Endothelial cell of umbilical vein (primary cell): ENCODE measurements at regions not wholly inside any gene's neighbourhood (a gene's known extent, or its start where the extent isn't known, plus 50 kb on each side); places are given as distances from the start of the nearest gene placed in this dataset.
"Not testable (repeated sequence)": the region's sequence is repeated elsewhere in the genome, so short reads cannot be mapped to it uniquely, and the experiment has no call there.

ENCODE experiments used
- BruUV-seq: library from RNA; stranded (reverse); fragments of 400-500 nt; replicated peaks from 2 replicates; lab custom pipeline; 2021; lab: Mats Ljungman, UMichigan
- CTCF ChIA-PET: fragments of 300-600, 350-600 bp; sonication (Branson Sonifier 250); formaldehyde crosslinking; loops from one replicate; lab custom pipeline; 2021; ENCODE audit warnings: antibody characterized with exemption, inconsistent platforms; lab: Charles Lee
- POLR2A ChIA-PET: fragments of 300-600, 350-600 bp; sonication (Branson Sonifier 250); formaldehyde crosslinking; loops from one replicate; lab custom pipeline; 2021; ENCODE audit warnings: antibody characterized with exemption, inconsistent platforms; lab: Charles Lee
- DNase-seq: peaks from one replicate; pipeline ENCODE4 v3.0.0-alpha.2; 2011; ENCODE audit warnings: low read depth, low spot score
- FAIRE-seq: peaks from 2 replicates; lab custom pipeline; 2011; peaks lifted over from hg19 to GRCh38; lab: Jason Lieb, UNC
- H2AFZ ChIP-seq: 2 replicates; pipeline ENCODE4 v1.6.0; 2012; ENCODE audit warnings: low read depth, low read length, control low read depth, inconsistent platforms
- H3K27ac ChIP-seq: 2 replicates; pipeline ENCODE4 v1.5.1; 2011; ENCODE audit warnings: low read depth, mild to moderate bottlenecking, control low read depth, low read length, moderate library complexity; ENCODE audit not compliant: insufficient read depth
- H3K27me3 ChIP-seq, 2 experiments: 2 replicates each; pipeline versions ENCODE4 v1.6.0 to v1.6.1; 2011; ENCODE audit warnings: low read length in 2 of 2, mixed read lengths in 1 of 2; ENCODE audit not compliant: control insufficient read depth in 2 of 2, insufficient read depth in 2 of 2
- H3K36me3 ChIP-seq, 2 experiments: 2 replicates in 1 of 2; 3 replicates in 1 of 2; pipeline ENCODE4 v1.5.1; 2011; ENCODE audit warnings: low read length in 2 of 2, mild to moderate bottlenecking in 1 of 2, moderate library complexity in 1 of 2; ENCODE audit not compliant: control insufficient read depth in 2 of 2, insufficient read depth in 2 of 2; ENCODE audit errors: extremely low read depth in 1 of 2
- H3K4me1 ChIP-seq: 3 replicates; pipeline ENCODE4 v1.5.1; 2011; ENCODE audit warnings: mild to moderate bottlenecking, low read length; ENCODE audit not compliant: control insufficient read depth, insufficient read depth; ENCODE audit errors: extremely low read depth
- H3K4me2 ChIP-seq: 2 replicates; pipeline ENCODE4 v1.6.1; 2011; ENCODE audit warnings: low read length, control low read depth, mixed read lengths; ENCODE audit not compliant: insufficient read depth
- H3K4me3 ChIP-seq, 3 experiments: fragments of 200-600 bp in 1 of 3; sonication (generic), shearing (Covaris generic) in 1 of 3; replicated peaks in 1 of 3; 2 replicates each; pipeline ENCODE4 v1.5.1; 2011 to 2016; ENCODE audit warnings: control low read depth in 3 of 3, low read length in 3 of 3, mild to moderate bottlenecking in 2 of 3, inconsistent platforms in 1 of 3, low read depth in 1 of 3, moderate library complexity in 1 of 3; ENCODE audit not compliant: insufficient read depth in 1 of 3
- H3K79me2 ChIP-seq: 2 replicates; pipeline ENCODE4 v1.6.0; 2012; ENCODE audit warnings: low read length, inconsistent platforms; ENCODE audit not compliant: control insufficient read depth, insufficient read depth
- H3K9ac ChIP-seq: replicated peaks from 2 replicates; pipeline ENCODE3; 2011; ENCODE audit warnings: low read length, control low read depth; ENCODE audit not compliant: insufficient read depth; ENCODE audit errors: extremely low read depth
- H3K9me1 ChIP-seq: replicated peaks from 3 replicates; pipeline ENCODE4 v1.6.0; 2011; ENCODE audit warnings: mild to moderate bottlenecking, low read length; ENCODE audit not compliant: control insufficient read depth, insufficient read depth; ENCODE audit errors: extremely low read depth
- H3K9me3 ChIP-seq: replicated peaks from 2 replicates; pipeline ENCODE4 v1.5.1; 2012; ENCODE audit warnings: low read length, inconsistent platforms; ENCODE audit not compliant: control insufficient read depth, insufficient read depth
- H4K20me1 ChIP-seq: replicated peaks from 2 replicates; pipeline ENCODE3; 2011; ENCODE audit warnings: mild to moderate bottlenecking, low read length; ENCODE audit not compliant: control insufficient read depth, insufficient read depth; ENCODE audit errors: extremely low read depth
- dilution Hi-C: fragments of 300-500 bp; cut with MboI; formaldehyde crosslinking; loops from one replicate; pipeline ENCODE4 v1.15.0; 2019; ENCODE audit warnings: low sequenced_read_pairs; ENCODE audit not compliant: extremely low pct_ligation_motif_present
- intact Hi-C: fragments of 100-400 bp; cut with micrococcal nuclease; formaldehyde crosslinking; loops from one replicate; pipeline ENCODE4 v1.10.0; 2022

- dilution Hi-C loops: not testable (repeated sequence)
These were observed 176.4 kb upstream of the C1GALT1 start for GRCh38 chr7:7005949-7006348.

GRCh38 chr7:7011241-7011640, 171.1 kb upstream of the C1GALT1 start:
- DNase-seq, CTCF ChIA-PET, H3K4me2 ChIP-seq, H3K4me1 ChIP-seq, H3K27me3 ChIP-seq, H3K4me3 ChIP-seq, H4K20me1 ChIP-seq, H3K27ac ChIP-seq, intact Hi-C loops, H3K9me3 ChIP-seq, POLR2A ChIA-PET, FAIRE-seq, H3K79me2 ChIP-seq, BruUV-seq, H2AFZ ChIP-seq, H3K9me1 ChIP-seq, H3K36me3 ChIP-seq, H3K9ac ChIP-seq, dilution Hi-C loops: not testable (repeated sequence)

More at GRCh38 chr7:7005949-7006348, 176.4 kb upstream of the C1GALT1 start:
- intact Hi-C loops, FAIRE-seq, POLR2A ChIA-PET, H3K4me3 ChIP-seq, H3K4me1 ChIP-seq, H3K79me2 ChIP-seq, H4K20me1 ChIP-seq, H3K27me3 ChIP-seq, CTCF ChIA-PET, H3K9me1 ChIP-seq, DNase-seq, H3K27ac ChIP-seq, H3K9me3 ChIP-seq, BruUV-seq, H2AFZ ChIP-seq, H3K4me2 ChIP-seq, H3K9ac ChIP-seq, H3K36me3 ChIP-seq: not testable (repeated sequence)

- BruUV-seq, H3K9me1 ChIP-seq, FAIRE-seq, H3K4me2 ChIP-seq, H3K4me3 ChIP-seq, dilution Hi-C loops, H4K20me1 ChIP-seq, H3K79me2 ChIP-seq, H3K9ac ChIP-seq, H3K9me3 ChIP-seq, POLR2A ChIA-PET, DNase-seq, intact Hi-C loops, H2AFZ ChIP-seq, H3K27me3 ChIP-seq, CTCF ChIA-PET, H3K36me3 ChIP-seq, H3K27ac ChIP-seq, H3K4me1 ChIP-seq: not testable (repeated sequence)
These were observed 170.6 kb upstream of the C1GALT1 start for GRCh38 chr7:7011751-7012150.
